HG02763 (cell line): ENCODE measurements at regions not wholly inside any gene's neighbourhood (a gene's known extent, or its start where the extent isn't known, plus 50 kb on each side); places are given as distances from the start of the nearest gene placed in this dataset.

ENCODE experiments used
- ATAC-seq: cut with Tn5 transposase; IDR thresholded peaks from one replicate; pipeline ENCODE4 v1.9.1; 2021; ENCODE audit warnings: mild to moderate bottlenecking, moderate library complexity; ENCODE audit not compliant: unreplicated experiment

DNA sequence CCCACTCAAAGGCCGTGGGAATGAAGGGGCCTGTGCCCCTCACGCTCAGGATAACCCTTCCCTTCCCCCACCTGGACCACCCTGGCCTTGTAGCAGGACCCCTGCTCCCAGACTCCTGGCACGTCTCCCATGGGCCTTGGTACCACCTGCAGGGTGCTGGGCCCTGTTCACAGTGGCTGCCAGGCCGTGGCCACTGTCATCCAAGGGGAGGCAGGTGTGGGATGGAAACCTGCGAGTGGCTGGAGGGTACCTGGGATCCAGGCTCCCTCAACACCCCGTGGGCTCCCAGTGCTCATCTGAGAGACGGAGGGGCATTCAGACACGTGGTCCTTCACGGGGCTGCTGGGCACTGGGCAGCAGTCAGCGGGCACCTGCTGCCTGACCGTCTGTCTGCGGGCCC lies 75.6 kb upstream of the CIBAR2 start:
- no peak for ATAC-seq

DNA sequence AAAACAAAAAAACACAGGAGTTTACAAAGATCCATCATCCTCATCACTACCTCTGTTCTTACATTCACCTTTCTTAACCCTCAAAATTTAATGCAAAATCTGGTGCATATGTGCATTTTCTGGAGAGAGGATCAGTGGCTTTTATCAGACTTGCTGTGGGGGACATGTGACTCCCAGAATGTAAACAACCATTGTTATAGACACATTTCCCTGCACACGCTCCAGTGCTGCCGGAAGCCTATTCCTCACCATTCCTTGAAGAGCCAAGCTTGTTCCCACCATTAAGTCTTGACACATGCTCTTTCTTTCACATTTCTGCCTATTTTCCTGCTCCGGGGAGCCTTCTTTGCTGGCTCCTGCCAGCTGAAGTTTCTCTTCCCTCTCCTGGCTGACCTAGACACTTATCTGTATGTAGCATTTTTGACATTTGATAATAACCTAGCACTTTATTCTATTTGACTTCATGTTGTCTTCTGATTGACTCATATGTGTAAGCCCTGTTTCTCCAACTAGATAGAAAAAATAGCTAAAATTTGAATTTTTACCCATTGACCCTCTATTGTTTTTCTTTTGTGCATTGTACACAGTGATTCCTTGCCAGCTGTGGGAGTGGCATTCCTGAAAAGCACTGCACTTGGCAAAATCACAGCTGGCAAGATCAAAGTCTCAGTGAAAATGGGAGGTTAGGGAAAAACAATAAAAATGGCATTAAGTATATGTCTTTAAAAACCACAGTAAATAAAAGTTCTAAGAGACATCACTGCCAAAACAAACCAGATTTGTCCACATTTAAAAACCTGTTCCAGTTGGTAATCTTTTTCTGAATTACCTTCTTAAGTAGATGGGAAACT lies 76.8 kb upstream of the CIBAR2 start:
- ATAC-seq, result no peak

DNA sequence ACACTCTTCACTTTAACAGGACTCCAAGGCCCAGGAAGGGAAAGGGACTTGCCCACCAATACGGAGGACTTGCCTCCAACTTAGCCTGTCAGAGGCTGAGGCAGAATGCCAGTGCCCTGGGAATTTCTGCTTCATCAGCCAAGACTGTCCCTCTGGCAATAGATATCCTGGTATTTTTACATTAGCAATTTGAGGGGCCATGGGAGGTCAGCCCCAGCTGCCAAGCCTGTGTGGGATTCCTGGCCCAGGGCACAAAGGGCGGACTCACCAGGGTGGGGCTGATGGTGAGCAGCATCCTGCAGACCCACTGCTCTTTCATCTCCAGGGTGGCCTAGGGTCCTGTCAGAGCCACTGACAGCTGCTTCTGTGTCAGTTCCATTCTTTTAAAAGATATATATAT lies 78.3 kb upstream of the CIBAR2 start:
- ATAC-seq, result no peak

- ATAC-seq, result no peak
Observed at GRCh38 chr16:85191341-85191965, 79.2 kb upstream of the CIBAR2 start.

DNA sequence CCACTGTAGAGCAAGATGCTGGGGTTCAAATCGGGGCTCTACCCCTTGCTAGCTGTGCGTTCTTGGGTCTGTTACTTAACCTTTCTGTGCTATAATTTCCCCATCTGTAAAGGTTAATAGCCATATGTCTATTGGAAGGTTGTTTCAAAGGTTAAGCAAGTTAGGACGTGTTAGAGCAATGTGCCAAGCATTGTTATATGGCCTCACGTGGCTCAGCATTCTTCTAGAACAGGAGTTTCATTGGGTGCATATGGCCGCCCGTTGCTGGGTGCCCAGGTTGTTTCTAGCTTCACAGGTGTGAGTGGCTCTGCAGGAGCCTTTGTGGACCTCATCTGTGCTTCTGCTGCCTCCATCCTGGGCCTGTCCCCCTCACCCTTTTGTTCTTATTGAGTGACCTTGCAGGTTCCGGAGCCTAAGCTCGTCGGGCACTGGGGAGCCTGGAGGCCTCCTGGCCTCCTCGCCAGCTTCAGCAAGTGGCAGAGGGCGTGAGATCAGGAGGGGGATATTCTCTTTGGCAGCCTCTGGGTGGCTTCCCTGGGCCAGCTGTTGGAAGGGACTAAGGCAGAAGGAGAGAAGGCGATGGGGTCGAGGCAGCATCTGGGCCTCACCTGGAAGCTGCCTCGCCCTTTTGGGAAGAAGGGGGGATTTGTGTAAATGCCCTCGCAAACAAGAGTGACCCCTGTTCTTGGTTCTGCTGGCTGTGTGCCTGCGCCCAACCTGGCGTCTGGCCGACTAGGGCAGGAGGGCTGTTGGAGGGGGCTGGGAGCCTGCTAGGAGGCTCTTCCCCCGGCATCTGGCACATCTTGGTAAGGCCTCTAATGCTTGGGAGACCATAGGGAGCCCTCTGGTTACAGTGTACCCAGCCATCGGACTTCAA lies 80.2 kb upstream of the CIBAR2 start:
- ATAC-seq, result no peak

DNA sequence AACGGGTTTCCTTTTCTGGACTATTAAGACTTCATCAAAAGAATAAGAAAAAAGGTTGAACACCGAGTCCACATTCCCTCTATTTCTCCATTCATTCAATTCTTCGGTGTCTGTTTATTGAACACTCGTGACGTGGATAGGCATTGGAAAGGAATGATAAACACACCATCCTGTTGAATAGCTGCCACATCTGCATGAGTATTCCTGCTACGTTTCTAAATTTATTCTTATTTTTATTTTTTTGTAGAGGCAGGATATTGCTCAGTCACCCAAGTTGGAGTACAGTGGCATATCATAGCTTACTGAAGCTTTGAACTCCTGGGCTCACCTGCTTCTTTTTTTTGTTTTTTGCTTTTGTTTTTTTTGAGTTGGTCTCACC lies 80.8 kb upstream of the CIBAR2 start:
- ATAC-seq, result no peak

- ATAC-seq, result no peak
Observed at GRCh38 chr16:85193876-85194275, 81.6 kb upstream of the CIBAR2 start.

- ATAC-seq, result no peak
Observed at GRCh38 chr16:85194307-85195270, 82.3 kb upstream of the CIBAR2 start.

GRCh38 chr16:85195271-85195647 lies 83.0 kb upstream of the CIBAR2 start:
- no peak for ATAC-seq

DNA sequence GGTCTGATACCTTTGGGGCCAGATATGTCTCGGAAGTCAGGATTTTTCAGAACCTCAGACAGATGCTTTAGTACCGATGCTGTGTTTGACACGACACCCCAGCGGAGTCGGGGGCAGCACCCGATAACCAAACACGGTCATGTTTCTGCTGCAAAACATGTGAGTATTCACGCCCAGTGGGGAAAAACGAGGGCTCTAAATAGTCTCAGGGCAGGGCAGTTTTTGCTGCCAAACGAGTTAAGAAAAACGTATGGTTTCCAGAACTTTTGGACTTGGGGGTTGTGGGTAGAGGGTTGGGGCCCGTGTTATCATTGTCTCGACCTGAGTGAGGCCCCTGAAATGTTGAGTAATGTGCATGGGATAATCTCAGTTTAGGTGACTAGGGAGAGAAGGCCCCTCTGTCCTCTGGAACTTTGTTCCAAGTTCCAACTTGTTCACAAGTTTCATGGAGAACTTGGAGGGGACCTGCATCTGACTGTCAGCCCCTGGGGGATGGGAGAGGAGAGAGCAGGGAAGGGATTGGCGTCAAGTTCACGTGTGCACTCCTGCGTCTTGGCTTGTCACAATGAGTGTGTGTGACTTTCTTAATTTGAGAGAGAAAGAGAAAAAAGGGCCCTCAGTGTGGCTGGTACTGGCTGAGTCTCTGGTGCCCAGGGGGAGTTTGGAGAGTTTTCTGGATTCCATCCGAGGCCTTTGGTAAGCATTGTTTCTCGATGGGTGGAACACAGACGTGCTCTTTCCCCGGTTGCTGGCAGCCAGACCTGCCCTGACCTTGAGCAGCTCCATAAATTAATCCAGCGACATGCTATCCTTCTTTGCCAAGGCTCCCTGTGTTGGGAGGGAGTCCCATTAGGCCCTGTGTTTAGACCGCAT lies 83.9 kb upstream of the CIBAR2 start:
- ATAC-seq, result no peak

GRCh38 chr16:85196976-85197375 lies 84.7 kb upstream of the CIBAR2 start:
- no peak for ATAC-seq

DNA sequence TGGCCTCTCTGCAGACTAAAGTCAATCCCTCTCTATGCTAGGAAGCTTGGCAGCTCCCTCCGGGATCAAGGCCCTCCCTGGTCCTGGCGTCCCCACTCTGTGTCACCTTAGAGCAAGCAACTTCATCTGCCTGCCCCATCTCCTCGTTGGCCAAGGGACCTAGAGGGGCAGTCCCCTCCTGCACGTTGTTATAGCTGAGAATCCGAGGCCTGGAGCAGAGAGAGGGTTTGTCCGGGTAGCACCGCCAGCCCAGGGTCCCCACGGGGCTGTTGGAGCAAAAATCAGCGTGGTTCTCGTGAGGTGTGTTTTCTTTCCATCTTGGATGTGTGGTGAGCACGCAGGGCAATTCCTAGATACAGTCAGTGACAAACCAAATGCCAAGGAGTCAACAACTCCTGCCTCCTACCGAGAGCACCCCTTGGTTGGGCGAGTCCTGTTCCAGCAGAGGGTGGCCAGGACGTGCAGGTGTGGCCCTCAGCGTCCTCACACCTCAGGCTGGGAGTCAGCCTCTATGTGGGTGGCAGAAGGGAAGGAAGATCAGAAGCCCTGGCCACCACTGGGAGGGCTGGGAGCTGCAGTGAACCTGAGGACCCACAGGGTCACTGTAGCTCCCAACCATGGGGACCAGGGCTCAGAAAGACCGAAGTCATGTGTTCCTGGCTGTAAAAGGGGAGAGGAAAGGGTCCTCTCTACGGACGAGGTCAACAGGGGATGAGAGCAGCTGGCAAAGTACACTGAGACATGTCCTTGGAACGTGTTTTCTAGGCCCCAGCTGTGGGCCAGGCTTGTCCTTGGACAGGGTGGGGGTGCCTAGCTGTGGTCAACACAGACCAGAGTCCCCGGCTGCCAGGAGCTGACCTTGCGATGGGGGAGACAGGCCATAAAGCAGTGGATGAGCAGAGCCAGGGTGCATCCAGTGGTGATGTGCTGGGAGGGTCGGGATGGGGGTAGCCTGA lies 85.6 kb upstream of the CIBAR2 start:
- no peak for ATAC-seq

DNA sequence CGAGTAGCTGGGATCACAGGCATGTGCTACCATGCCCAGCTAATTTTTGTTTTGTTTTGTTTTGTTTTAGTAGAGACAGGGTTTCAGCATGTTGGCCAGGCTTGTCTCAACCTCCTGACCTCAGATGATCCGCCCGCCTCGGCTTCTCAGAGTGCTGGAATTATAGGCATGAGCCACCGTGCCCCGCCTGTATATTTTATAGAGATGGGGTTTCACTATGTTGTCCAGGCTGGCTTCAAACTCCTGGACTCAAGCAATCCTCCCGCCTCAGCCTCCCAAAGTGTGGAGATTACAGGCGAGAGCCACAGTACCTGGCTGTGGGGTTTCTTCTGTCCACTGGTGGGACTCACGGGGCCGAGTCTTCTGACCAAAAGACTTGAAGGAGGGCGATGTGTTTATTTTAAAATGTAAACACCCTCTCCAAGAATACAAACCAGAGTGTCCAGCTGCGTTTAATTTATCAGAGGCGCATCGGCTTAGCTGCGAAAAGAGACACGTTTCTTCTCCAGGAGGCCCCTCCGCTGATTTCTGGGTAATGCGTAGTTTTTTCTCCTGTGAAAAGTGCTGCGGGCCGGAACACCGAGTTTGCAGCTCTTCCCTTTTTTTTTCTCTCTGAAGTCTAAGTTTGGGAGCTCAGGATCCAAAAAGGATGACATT lies 86.9 kb upstream of the CIBAR2 start:
- ATAC-seq, result no peak

- no peak for ATAC-seq
Observed at GRCh38 chr16:85199880-85200279, 87.6 kb upstream of the CIBAR2 start.

GRCh38 chr16:85200471-85201278 lies 88.4 kb upstream of the CIBAR2 start:
- ATAC-seq, result no peak

DNA sequence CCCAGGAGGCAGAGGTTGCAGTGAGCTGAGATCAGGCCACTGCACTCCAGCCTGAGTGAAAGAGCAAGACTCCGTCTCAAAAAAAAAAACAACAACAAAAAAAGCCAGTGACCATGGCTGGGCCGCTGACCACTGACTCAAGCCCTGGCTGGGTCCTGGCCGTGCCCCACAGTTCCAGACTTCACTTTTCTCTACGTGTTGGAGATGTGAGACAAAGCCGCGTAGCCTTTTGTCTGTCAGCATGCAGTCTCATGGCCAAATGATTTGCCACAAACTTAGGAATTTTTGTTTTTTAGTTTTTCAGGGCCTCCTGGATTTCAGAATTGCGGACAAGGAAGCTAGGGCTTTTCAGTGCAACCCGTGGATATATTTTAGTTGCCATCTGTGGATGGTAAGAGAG lies 89.3 kb upstream of the CIBAR2 start:
- ATAC-seq, result no peak

DNA sequence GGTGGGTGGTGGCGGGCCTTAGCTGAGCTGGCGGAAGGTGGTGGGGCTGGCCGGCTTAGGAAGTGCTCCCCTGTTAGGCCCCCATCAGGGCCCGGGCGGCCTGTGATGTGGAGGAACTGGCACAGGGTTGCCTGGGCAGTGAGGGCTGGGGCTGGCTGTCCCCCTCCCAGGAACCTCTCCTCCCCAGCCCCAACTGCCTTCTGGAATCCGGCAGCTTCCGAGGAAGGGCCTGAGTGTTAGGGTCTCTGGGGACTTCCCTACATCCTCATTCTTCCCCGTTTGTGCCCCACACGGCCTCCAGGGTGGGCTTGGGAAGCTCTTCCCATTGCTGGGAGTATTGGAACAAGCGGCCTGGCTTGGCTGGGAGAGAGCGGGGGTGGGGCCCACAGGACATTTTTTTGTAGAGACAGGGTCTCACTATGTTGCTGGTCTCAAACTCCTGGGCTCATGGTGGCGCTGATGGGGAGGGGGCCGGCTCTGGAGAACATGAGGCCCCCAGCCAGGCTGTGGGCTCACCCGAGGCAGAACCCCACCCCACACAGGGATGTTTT lies 89.9 kb upstream of the CIBAR2 start:
- no peak for ATAC-seq
